A673 (cell line): ENCODE measurements at regions not wholly inside any gene's neighbourhood (a gene's known extent, or its start where the extent isn't known, plus 50 kb on each side); places are given as distances from the start of the nearest gene placed in this dataset.
"Not testable (repeated sequence)": the region's sequence is repeated elsewhere in the genome, so short reads cannot be mapped to it uniquely, and the experiment has no call there.

ENCODE experiments used
- BruUV-seq: library from RNA; stranded (reverse); fragments of 400-500 nt; replicated peaks from 2 replicates; lab custom pipeline; 2021; lab: Mats Ljungman, UMichigan
- CTCF ChIA-PET: fragments of 300-600 bp; sonication (Branson Sonifier 250); formaldehyde crosslinking; loops from one replicate; lab custom pipeline; 2022; ENCODE audit warnings: antibody characterized with exemption; lab: Charles Lee
- POLR2A ChIA-PET: fragments of 300-600 bp; sonication (Branson Sonifier 250); formaldehyde crosslinking; loops from one replicate; lab custom pipeline; 2022; ENCODE audit warnings: antibody characterized with exemption; ENCODE audit not compliant: low non-redundant PET; lab: Charles Lee
- DNase-seq: peaks from one replicate; pipeline ENCODE4 v3.0.0-alpha.2; 2015; ENCODE audit warnings: low spot score
- H3K27ac ChIP-seq: fragments of 200-600 bp; sonication (generic); 2 replicates; pipeline ENCODE4 v1.5.1; 2016; ENCODE audit warnings: mixed run types, low read depth, mild to moderate bottlenecking, mixed read lengths, antibody characterized with exemption, low read length; ENCODE audit not compliant: poor library complexity, severe bottlenecking
- H3K27me3 ChIP-seq: fragments of 200-600 bp; sonication (generic); replicated peaks from 2 replicates; pipeline ENCODE4 v1.6.1; 2017; ENCODE audit warnings: mixed run types, low read depth, mild to moderate bottlenecking, mixed read lengths, antibody characterized with exemption, low read length; ENCODE audit not compliant: insufficient read depth, poor library complexity
- H3K36me3 ChIP-seq: fragments of 200-600 bp; sonication (generic); 2 replicates; pipeline ENCODE4 v1.6.1; 2016; ENCODE audit warnings: mixed run types, mild to moderate bottlenecking, mixed read lengths, antibody characterized with exemption, low read length; ENCODE audit not compliant: insufficient read depth, poor library complexity, severe bottlenecking
- H3K4me1 ChIP-seq: fragments of 200-600 bp; sonication (generic); 2 replicates; pipeline ENCODE4 v1.6.1; 2017; ENCODE audit warnings: mixed run types, mild to moderate bottlenecking, mixed read lengths, antibody characterized with exemption, low read length; ENCODE audit not compliant: insufficient read depth, poor library complexity, severe bottlenecking
- H3K4me3 ChIP-seq: fragments of 200-600 bp; sonication (generic); 2 replicates; pipeline ENCODE4 v1.5.1; 2016; ENCODE audit warnings: low read depth, mixed run types, mild to moderate bottlenecking, mixed read lengths, low read length; ENCODE audit not compliant: poor library complexity, severe bottlenecking
- H3K9me3 ChIP-seq: fragments of 200-600 bp; sonication (generic); 2 replicates; pipeline ENCODE4 v1.6.1; 2016; ENCODE audit warnings: mixed run types, low read depth, mild to moderate bottlenecking, mixed read lengths, antibody characterized with exemption, low read length; ENCODE audit not compliant: poor library complexity, severe bottlenecking
- CTCF ChIP-seq: fragments of 300-800, 200-600 bp; sonication (generic); conservative IDR thresholded peaks from 2 replicates; pipeline ENCODE4 v1.5.1; 2017; ENCODE audit warnings: low read depth, mild to moderate bottlenecking, antibody characterized with exemption, low read length, moderate library complexity, mixed read lengths
- EZH2 ChIP-seq: fragments of 200-600 bp; sonication (generic); IDR thresholded peaks from 2 replicates; pipeline ENCODE4 v1.6.1; 2017; ENCODE audit warnings: borderline replicate concordance, low read depth, mild to moderate bottlenecking, mixed read lengths, antibody characterized with exemption, low read length; ENCODE audit not compliant: poor library complexity, severe bottlenecking
- intact Hi-C: fragments of 100-400 bp; cut with micrococcal nuclease; formaldehyde crosslinking; loops from one replicate; pipeline ENCODE4 v1.10.0; 2022; ENCODE audit not compliant: unreplicated experiment

GRCh38 chr5:63205976-63206375, 627.4 kb downstream of the LRRC70 start:
- no peaks in the 10 kb centered on the region for H3K4me1 ChIP-seq
- H3K36me3 ChIP-seq: no peaks in the 10 kb centered on the region
- no TSS peak for BruUV-seq
- DNase-seq: no peak
- ChIA-PET CTCF (no interaction called here), POLR2A (no interaction called here)
- intact Hi-C loops: no loop called here
- H3K4me3 ChIP-seq: no peak overlapping the region
- no peaks in the 10 kb centered on the region for H3K27me3 ChIP-seq
- no peak for TF ChIP-seq EZH2
- TF ChIP-seq CTCF: no peak
- H3K9me3 ChIP-seq: no peaks in the 10 kb centered on the region
- H3K27ac ChIP-seq: no peak overlapping the region

GRCh38 chr5:63201738-63202137, 623.1 kb downstream of the LRRC70 start:
- H3K4me3 ChIP-seq: no peak overlapping the region
- no TSS peak for BruUV-seq
- ChIA-PET CTCF (no interaction called here), POLR2A (no interaction called here)
- TF ChIP-seq CTCF: no peak
- TF ChIP-seq EZH2: no peak
- intact Hi-C loops: no loop called here
- H3K27ac ChIP-seq: no peak overlapping the region
- DNase-seq: no peak
- H3K36me3 ChIP-seq: no peaks in the 10 kb centered on the region
- H3K9me3 ChIP-seq: no peaks in the 10 kb centered on the region
- H3K27me3 ChIP-seq: peaks cover 3% of the 10 kb centered on the region
- no peaks in the 10 kb centered on the region for H3K4me1 ChIP-seq

- no peaks in the 10 kb centered on the region for H3K36me3 ChIP-seq
- no peak for DNase-seq
- POLR2A ChIA-PET: no interaction called here
- no peak overlapping the region for H3K4me3 ChIP-seq
- CTCF ChIA-PET: no interaction called here
- H3K27ac ChIP-seq: no peak overlapping the region
- TF ChIP-seq EZH2 (no peak), CTCF (no peak)
- BruUV-seq: no TSS peak
- intact Hi-C loops: no loop called here
- no peaks in the 10 kb centered on the region for H3K4me1 ChIP-seq
- no peaks in the 10 kb centered on the region for H3K9me3 ChIP-seq
- peaks cover 3% of the 10 kb centered on the region for H3K27me3 ChIP-seq
Measured at GRCh38 chr5:63194126-63194525, 615.5 kb downstream of the LRRC70 start.

GRCh38 chr5:63180190-63180589, 601.6 kb downstream of the LRRC70 start:
- H3K27ac ChIP-seq, H3K4me1 ChIP-seq, H3K36me3 ChIP-seq, intact Hi-C loops, DNase-seq, POLR2A ChIA-PET, H3K4me3 ChIP-seq, BruUV-seq, CTCF ChIA-PET, H3K9me3 ChIP-seq, H3K27me3 ChIP-seq: not testable (repeated sequence)
